NCI-H2196 (cell line): ENCODE measurements at regions not wholly inside any gene's neighbourhood (a gene's known extent, or its start where the extent isn't known, plus 50 kb on each side); places are given as distances from the start of the nearest gene placed in this dataset.

ENCODE experiments used
- DNase-seq: peaks from one replicate; lab custom pipeline; 2025; ENCODE audit not compliant: unreplicated experiment; lab: John Stamatoyannopoulos, UW

DNA sequence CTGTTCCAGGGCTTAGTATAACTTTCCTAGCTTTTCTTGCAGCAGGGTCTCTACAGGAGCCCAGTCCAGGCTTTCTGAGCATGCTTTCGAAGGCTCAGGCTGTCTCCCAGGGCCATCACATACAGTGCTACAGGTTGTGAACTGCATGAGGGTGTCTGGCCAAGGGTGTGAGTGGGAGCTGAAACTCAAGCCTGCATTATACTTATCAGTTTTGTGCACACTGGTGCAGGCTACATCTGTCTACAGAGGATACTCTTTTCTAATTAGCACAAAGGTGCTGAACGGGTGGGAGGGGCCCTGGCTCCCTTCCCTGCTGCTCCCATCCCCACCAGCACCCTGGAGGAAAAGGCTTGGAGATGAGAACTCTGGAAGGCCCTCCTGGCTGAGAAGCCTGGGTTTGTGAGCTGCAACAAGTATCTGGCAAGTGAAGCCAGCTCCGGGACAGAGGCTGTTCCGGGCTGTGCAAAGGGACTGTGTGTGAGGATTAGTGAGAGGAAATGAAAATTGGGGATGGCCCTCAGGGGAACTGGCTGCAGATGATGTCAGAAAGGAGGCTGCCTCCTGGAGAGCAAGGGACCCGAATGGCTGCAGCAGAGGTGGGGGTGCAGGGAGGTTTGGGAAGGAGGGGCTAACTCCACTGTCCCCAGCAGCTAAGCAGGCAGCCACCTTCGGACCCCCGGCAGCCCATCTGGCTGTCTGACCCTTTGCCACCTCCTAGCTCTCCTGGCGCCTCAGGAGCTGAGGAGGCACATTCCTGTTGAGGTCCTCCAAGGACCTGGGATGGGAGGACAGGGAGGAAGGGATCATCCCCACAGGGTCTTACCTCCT is 68.5 kb downstream of the EFNB1 start:
- no peak for DNase-seq

DNA sequence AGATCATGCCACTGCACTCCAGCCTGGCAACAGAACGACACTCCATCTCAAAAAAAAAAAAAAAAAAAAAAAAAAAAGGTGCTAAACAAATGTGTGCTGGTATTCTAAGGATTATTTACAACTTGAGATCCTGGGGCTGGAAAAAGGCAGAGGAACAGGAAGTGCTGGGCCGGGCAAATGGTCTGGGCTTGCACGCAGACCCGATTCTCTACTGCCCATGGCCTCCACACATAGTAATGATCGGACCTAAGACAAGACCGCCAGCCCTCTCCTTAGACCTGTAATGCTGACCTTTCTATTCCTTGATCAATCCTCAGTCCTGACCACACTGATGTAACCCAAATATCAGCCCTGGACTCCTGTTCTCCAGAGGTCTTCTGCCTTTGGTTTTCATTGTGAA is 67.8 kb downstream of the EFNB1 start:
- no peak for DNase-seq

DNA sequence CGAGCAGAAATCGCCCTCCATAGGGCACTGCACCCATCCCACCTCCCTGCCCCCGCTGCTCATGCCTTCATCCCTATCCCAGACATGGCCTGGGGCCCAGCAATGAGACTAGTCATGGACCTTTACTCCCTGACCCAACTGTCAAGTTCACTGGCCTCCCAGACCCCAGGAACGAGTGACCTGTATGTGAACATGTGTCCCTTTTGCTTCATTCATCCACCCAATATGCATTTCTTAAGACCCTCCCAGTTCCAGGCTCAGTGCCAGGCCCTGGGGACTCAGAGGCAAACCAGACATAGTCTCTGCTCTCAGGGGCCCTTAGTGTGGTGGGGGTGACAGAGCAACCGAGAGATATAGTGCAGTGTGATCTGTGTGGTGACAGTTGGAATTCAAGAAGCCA is 67.0 kb downstream of the EFNB1 start:
- DNase-seq, result no peak

DNA sequence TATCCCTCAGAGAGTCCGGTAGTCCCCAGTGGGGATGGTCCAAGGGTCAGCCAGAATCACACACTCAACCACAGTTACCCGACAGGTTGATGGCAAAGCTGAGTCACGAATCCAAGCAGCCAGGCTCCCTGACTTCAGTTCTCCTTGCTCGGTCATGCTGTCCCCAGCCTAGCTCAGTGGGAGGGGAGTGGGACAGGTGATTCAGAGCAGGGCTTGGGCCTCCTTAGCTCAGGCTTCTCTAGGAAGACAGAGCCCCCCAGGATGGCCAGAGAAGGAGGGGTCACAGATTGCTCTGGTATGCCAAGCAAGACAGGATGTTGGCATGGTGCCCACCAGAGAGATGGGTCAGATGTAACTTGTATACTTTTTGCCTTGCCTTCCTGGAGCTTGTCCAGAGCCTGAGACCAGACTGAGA is 66.5 kb downstream of the EFNB1 start:
- DNase-seq, result peak; percentile 6

DNA sequence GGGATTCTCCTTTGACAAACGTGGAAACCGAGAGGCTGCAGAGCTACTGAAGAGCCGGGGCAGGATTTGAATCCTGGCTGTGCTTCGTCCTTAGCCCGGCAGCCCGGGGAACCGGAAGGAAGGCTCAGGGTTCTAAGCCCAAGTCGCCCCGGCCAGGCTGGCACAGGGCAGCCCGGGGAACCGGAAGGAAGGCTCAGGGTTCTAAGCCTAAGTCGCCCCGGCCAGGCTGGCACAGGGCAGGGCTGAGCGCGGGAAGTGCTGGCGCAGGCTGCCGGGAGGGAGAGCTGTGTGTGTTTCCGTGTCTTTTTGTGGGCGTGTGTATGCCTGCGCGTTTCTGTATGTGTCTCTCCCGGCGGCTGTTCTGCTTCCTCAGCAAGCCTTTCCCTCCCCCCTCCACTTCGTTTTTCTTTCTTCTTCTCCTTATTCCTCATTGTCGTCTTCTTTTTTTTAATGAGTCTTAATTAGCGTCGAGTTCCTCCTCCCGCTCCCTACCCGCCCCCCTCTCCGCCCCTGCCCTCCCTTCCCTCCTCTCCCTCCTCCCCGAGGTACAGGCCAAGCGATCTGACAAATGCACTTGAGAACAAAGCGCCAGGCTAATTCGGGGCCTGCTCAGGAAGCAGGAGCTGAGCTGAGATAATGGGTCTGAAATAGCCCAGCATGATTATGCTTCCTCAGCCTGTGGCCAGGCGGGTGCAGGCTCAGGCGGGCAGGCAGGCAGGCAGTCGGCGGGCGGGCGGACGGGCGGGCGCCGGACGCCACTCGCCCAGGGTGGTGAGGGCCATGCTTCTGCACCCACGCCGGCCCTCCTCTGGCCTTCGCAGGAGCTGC is 65.9 kb downstream of the EFNB1 start:
- peak; percentile 34 for DNase-seq

DNA sequence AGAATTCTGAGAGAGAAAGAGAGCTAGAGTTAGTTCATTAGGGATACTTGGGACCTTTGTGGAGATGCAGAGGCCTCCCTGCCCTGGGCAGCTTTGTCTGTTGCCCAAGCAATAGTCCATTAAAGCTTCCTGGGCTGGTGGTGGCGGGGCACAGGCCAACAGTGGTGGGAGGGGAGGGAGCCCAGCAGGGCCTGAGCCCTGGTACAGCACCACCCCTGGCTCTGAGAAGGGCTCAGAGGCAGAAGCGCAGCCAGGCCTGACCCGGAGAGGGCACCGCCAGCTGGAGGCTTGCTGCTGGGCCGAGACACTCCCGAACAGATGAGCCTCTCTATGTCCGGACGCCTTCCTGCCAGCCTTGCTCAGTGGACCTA is 65.3 kb downstream of the EFNB1 start:
- no peak for DNase-seq

DNA sequence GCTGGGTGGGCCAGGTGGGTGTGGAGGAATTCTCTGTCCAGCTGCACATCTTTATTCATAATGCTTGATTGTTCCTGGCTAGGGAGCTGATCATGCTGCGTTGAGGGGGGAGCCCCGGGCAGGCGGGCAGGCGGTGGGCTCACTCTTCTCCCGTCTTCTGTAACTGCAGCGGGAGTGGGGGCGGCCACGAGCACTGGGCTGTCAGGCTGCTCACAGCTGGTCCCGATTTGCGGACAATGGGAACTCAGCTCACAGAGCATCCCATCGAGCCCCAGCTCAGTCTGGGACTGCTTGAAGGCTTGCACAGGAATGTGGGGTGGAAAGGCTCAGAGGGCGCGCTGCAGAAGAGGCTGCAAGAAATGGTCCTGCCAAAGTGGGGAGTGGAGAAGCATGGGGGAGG is 63.8 kb downstream of the EFNB1 start:
- no peak for DNase-seq

DNA sequence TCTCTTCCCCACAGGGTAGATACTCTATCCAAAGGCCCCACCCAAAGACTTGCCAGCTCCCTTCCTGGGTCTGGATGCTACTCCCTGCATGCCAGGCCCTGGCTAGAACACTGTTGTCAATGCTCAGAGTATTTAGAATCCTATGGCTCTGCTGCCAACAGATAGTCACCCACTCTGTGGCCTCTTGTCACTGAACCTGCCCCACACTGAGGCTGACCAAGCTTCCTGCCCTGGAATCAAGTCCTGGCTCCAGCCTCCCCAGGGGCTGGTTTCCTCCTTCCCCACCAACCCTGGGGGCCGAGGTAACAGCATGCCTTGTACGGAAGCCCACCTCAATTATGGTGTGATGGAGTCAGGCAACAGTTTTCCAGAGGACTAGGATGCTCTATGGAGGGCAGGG is 63.3 kb downstream of the EFNB1 start:
- no peak for DNase-seq
